HEK293 (cell line): ENCODE measurements at regions not wholly inside any gene's neighbourhood (a gene's known extent, or its start where the extent isn't known, plus 50 kb on each side); places are given as distances from the start of the nearest gene placed in this dataset.

Experiments used
- CTCF ChIP-seq: fragments of 450-650 bp; formaldehyde crosslinking; IDR thresholded peaks from 2 replicates; pipeline ENCODE4 v1.5.1; 2016; ENCODE audit warnings: missing biosample characterization, missing genetic modification characterization
- KLF16 ChIP-seq: fragments of 450-650 bp; formaldehyde crosslinking; IDR thresholded peaks from 2 replicates; pipeline ENCODE4 v1.5.1; 2017; ENCODE audit warnings: missing biosample characterization, missing genetic modification characterization
- PRDM10 ChIP-seq: fragments of 450-650 bp; formaldehyde crosslinking; IDR thresholded peaks from 2 replicates; pipeline ENCODE4 v1.5.1; 2016; ENCODE audit warnings: missing biosample characterization, missing genetic modification characterization
- ZBTB7A ChIP-seq: fragments of 450-650 bp; formaldehyde crosslinking; IDR thresholded peaks from 2 replicates; pipeline ENCODE4 v1.5.1; 2016; ENCODE audit warnings: low read depth, missing biosample characterization, missing genetic modification characterization
- ZNF610 ChIP-seq: fragments of 450-650 bp; formaldehyde crosslinking; IDR thresholded peaks from 2 replicates; pipeline ENCODE4 v1.5.1; 2016; ENCODE audit warnings: missing biosample characterization, missing genetic modification characterization, borderline replicate concordance

DNA sequence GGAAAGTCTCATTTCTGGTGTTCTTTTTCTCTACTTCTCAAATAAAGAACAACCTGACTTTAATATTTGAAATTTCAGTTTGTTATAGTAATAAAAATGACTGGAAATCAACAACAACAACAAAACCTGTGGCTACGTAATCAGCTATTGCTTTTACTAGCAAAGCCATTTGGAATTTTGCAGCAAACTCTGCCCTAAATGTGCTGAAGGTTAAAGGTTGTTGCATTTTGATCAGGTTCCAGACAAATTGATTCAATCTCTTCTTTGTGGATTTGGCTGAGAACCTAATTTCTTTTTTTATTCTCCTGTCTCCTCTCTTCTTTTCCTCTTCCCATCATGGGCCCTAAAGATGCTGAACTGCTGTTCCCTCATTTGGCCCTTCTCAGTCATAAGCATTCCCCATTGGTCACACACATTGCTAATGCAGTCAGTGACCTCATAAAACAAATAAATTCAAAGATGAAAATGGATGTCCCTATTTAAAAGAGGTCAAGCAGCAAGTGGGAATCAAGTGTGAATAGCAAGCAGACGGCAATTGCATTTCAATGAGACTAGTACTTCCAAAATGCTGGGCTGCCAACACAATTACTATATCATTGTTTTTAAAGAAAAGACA is 795.1 kb upstream of the CDH8 start:
- TF ChIP-seq CTCF (tag by site-specific recombination) (no peak), ZBTB7A (tag by site-specific recombination) (no peak), PRDM10 (tag by site-specific recombination) (no peak), KLF16 (no peak), ZNF610 (no peak)
